ENCODE measurements at regions not wholly inside any gene's neighbourhood (a gene's known extent, or its start where the extent isn't known, plus 50 kb on each side); places are given as distances from the start of the nearest gene placed in this dataset.

DNA sequence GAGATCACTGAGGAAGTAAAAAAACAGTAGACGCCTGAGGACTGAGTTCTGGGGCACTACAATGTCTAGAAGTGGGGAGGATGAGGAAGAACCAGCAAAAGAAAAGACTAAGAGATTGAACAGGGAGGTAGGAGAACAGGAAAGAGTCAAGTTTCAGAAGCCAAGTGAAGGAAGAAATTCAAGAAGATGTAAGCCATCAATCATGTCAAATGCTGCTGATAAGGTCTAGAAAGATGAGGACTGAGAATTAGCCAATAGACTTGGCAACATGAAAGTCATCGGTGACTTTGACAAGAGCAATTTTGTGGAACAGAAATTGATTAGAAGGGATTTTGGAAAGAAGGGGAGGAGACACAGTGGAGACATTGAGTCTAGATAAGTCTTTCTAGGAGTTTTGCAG is 54.8 kb upstream of the CRY1 start:
- H3K4ac ChIP-seq (ENCODE audit: low read depth, low read length), result no peak overlapping the region
- no peaks in the 10 kb centered on the region for H3K23me2 ChIP-seq (ENCODE audit: insufficient read length, low read depth, low read length, poor library complexity, severe bottlenecking)
- no peak overlapping the region for H2BK5ac ChIP-seq (ENCODE audit: insufficient read length, low read length)
- no peak overlapping the region for H2BK20ac ChIP-seq (ENCODE audit: low read depth, low read length, poor library complexity, severe bottlenecking)
- H3K9me3 ChIP-seq (ENCODE audit: control insufficient read depth, low read depth, low read length), result no peaks in the 10 kb centered on the region
- no peak for DNase-seq
- H2AFZ ChIP-seq (ENCODE audit: low read length), result no peak overlapping the region
- H3K27me3 ChIP-seq (ENCODE audit: insufficient read depth, low read length), result no peaks in the 10 kb centered on the region
- no peak overlapping the region for H3K27ac ChIP-seq (ENCODE audit: insufficient read length, low read depth, low read length)
- no peaks in the 10 kb centered on the region for H3K79me1 ChIP-seq (ENCODE audit: insufficient read depth, low read depth, low read length, poor library complexity, severe bottlenecking)
- Mint-ChIP-seq H3K4me3 (no peak overlapping the region), H3K4me1 (peaks cover 2 to 7% of the 10 kb centered on the region in 2 experiments; a peak in 3 of 4 replicates), H3K9me3 (peaks cover 3 to 6% of the 10 kb centered on the region in 2 experiments; a peak in 2 of 5 replicates), H3K36me3 (ENCODE audit: insufficient read depth in 1 of 3, low read depth in 3 of 3) (no peaks in the 10 kb centered on the region), H3K27ac (no peak overlapping the region), H3K27me3 (ENCODE audit: low read depth) (peaks cover 2% of the 10 kb centered on the region; the same call in 1 of the 2 replicates)
- H3K23ac ChIP-seq (ENCODE audit: insufficient read length, low read depth, low read length), result no peak overlapping the region
- no peak overlapping the region for H4K8ac ChIP-seq (replicated peaks; ENCODE audit: insufficient read length, low read depth, low read length)
- H3K4me2 ChIP-seq (ENCODE audit: insufficient read depth, insufficient read length, low read length), result no peak overlapping the region
- H3K56ac ChIP-seq (ENCODE audit: insufficient read length, low read depth, low read length), result no peak overlapping the region
- no peak overlapping the region for H2AK5ac ChIP-seq (ENCODE audit: insufficient read length, low read length)
- H3K14ac ChIP-seq (ENCODE audit: insufficient read depth, low read length), result no peak overlapping the region
- H3T11ph ChIP-seq (ENCODE audit: low read length), result no peak overlapping the region
- H3K4me1 ChIP-seq (ENCODE audit: insufficient read depth, low read length), result no peaks in the 10 kb centered on the region
- no peak overlapping the region for H4K5ac ChIP-seq (ENCODE audit: insufficient read length, low read depth, low read length)
- H3K9ac ChIP-seq (ENCODE audit: extremely low read depth, insufficient read length, low read length), result no peak overlapping the region
- no peaks in the 10 kb centered on the region for H4K20me1 ChIP-seq (ENCODE audit: control insufficient read depth, insufficient read depth, insufficient read length)
- H2BK12ac ChIP-seq (ENCODE audit: insufficient read length, low read depth, low read length), result no peak overlapping the region
- H2BK15ac ChIP-seq (ENCODE audit: low read depth, low read length), result no peak overlapping the region
- H3K79me2 ChIP-seq (ENCODE audit: insufficient read depth, low read length), result no peaks in the 10 kb centered on the region
- H4K91ac ChIP-seq (ENCODE audit: insufficient read length, low read depth, low read length), result no peak overlapping the region
- H2BK120ac ChIP-seq (ENCODE audit: low read depth, low read length, poor library complexity, severe bottlenecking), result no peak overlapping the region
- TF ChIP-seq, protein P1, sequence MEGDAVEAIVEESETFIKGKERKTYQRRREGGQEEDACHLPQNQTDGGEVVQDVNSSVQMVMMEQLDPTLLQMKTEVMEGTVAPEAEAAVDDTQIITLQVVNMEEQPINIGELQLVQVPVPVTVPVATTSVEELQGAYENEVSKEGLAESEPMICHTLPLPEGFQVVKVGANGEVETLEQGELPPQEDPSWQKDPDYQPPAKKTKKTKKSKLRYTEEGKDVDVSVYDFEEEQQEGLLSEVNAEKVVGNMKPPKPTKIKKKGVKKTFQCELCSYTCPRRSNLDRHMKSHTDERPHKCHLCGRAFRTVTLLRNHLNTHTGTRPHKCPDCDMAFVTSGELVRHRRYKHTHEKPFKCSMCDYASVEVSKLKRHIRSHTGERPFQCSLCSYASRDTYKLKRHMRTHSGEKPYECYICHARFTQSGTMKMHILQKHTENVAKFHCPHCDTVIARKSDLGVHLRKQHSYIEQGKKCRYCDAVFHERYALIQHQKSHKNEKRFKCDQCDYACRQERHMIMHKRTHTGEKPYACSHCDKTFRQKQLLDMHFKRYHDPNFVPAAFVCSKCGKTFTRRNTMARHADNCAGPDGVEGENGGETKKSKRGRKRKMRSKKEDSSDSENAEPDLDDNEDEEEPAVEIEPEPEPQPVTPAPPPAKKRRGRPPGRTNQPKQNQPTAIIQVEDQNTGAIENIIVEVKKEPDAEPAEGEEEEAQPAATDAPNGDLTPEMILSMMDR (conservative IDR thresholded peaks at IDR 0.05), result no peak
- no peak overlapping the region for H3K18ac ChIP-seq (ENCODE audit: insufficient read length, low read depth, low read length)
- WGBS (ENCODE audit: extremely low coverage, insufficient read length, low lambda C conversion rate), result no CpG with 5 or more reads among the region's 2 CpGs

Measured in H9 (cell line).